Right lobe of liver (tissue), 4 donors: ENCODE measurements at regions not wholly inside any gene's neighbourhood (a gene's known extent, or its start where the extent isn't known, plus 50 kb on each side); places are given as distances from the start of the nearest gene placed in this dataset.

Source experiments
- POLR2A ChIP-seq: fragments of 450-650 bp; IDR thresholded peaks from one replicate; pipeline ENCODE4 v1.6.1; 2017; ENCODE audit warnings: antibody characterized with exemption, mild to moderate bottlenecking
- TF ChIP-seq, protein P1 (sequence below), 4 donors: fragments of 200-600 bp in 3 of 4; fragments of 450-650 bp in 1 of 4; IDR thresholded peaks; one replicate each; pipeline versions ENCODE4 v1.5.1 to v1.8.0; 2016 to 2022; ENCODE audit warnings: antibody characterized with exemption in 4 of 4, mild to moderate bottlenecking in 2 of 4
- donor health status: DM: no; HTN: no; CAD: no.
- donor health status: DM: no; HTN: no; CAD: no.
- donor health status: DM: no; HTN: yes; CAD: no.

DNA sequence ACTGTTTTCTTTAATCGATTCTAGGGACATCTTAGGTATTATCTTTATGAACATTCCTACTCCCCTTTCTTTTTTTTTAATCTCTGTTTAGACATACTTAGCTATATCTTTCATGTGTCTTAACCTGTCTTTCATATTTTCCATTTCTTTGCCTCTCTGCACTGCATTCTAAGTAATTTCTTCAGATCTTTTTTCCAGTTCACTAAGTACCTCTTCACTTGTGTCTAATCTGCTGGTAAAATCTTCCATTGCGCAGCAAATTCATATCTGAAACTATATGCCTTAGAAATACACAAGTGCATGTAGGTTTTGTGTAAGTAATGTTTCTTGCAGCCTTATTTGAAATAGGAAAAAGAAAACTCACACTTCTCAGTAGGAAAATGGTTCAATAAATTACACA, 165.4 kb upstream of the BTBD3 start:
- TF ChIP-seq POLR2A = no peak
- TF ChIP-seq, protein P1, sequence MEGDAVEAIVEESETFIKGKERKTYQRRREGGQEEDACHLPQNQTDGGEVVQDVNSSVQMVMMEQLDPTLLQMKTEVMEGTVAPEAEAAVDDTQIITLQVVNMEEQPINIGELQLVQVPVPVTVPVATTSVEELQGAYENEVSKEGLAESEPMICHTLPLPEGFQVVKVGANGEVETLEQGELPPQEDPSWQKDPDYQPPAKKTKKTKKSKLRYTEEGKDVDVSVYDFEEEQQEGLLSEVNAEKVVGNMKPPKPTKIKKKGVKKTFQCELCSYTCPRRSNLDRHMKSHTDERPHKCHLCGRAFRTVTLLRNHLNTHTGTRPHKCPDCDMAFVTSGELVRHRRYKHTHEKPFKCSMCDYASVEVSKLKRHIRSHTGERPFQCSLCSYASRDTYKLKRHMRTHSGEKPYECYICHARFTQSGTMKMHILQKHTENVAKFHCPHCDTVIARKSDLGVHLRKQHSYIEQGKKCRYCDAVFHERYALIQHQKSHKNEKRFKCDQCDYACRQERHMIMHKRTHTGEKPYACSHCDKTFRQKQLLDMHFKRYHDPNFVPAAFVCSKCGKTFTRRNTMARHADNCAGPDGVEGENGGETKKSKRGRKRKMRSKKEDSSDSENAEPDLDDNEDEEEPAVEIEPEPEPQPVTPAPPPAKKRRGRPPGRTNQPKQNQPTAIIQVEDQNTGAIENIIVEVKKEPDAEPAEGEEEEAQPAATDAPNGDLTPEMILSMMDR (IDR thresholded peaks at IDR 0.05) = no peak
